DND-41 (cell line): ENCODE measurements at regions not wholly inside any gene's neighbourhood (a gene's known extent, or its start where the extent isn't known, plus 50 kb on each side); places are given as distances from the start of the nearest gene placed in this dataset.

Experiments
- ATAC-seq: fragments of 200-7000 bp; cut with Tn5 transposase; 3 replicates; pipeline ENCODE4 v1.9.1; 2021; ENCODE audit warnings: low read depth; ENCODE audit not compliant: insufficient read depth
- DNase-seq: peaks from one replicate; pipeline ENCODE4 v3.0.0-alpha.2; 2020
- H2AFZ ChIP-seq: 2 replicates; pipeline ENCODE4 v1.6.0; 2012; ENCODE audit warnings: low read depth, low read length
- H3K27ac ChIP-seq: 2 replicates; pipeline ENCODE4 v1.5.1; 2012; ENCODE audit warnings: low read length, inconsistent platforms
- H3K27me3 ChIP-seq: fragments of 200-600 bp; sonication (generic); 2 replicates; pipeline ENCODE4 v1.6.0; 2012; ENCODE audit warnings: low read length, mild to moderate bottlenecking, inconsistent platforms; ENCODE audit not compliant: insufficient read depth, poor library complexity
- H3K36me3 ChIP-seq: 2 replicates; pipeline ENCODE4 v1.5.1; 2012; ENCODE audit warnings: low read length, inconsistent platforms; ENCODE audit not compliant: insufficient read depth
- H3K4me1 ChIP-seq: 2 replicates; pipeline ENCODE4 v1.5.1; 2012; ENCODE audit warnings: mild to moderate bottlenecking, low read length; ENCODE audit not compliant: insufficient read depth
- H3K4me2 ChIP-seq: 2 replicates; pipeline ENCODE4 v1.6.0; 2012; ENCODE audit warnings: mild to moderate bottlenecking, moderate library complexity, low read length, inconsistent platforms; ENCODE audit not compliant: insufficient read depth
- H3K4me3 ChIP-seq, 2 experiments: fragments of 200-600 bp in 1 of 2; shearing (Covaris generic) in 1 of 2; 2 replicates each; pipeline ENCODE4 v1.5.1; 2012 to 2016; ENCODE audit warnings: inconsistent platforms in 2 of 2, low read length in 2 of 2, mild to moderate bottlenecking in 2 of 2, low read depth in 1 of 2, moderate library complexity in 1 of 2
- H3K79me2 ChIP-seq: 2 replicates; pipeline ENCODE4 v1.6.0; 2012; ENCODE audit warnings: low read length, inconsistent platforms; ENCODE audit not compliant: insufficient read depth
- H3K9ac ChIP-seq: 2 replicates; pipeline ENCODE4 v1.6.0; 2012; ENCODE audit warnings: low read depth, mild to moderate bottlenecking, inconsistent platforms, low read length, moderate library complexity
- H3K9me3 ChIP-seq: 2 replicates; pipeline ENCODE4 v1.5.1; 2012; ENCODE audit warnings: low read length, moderate library complexity, mild to moderate bottlenecking, inconsistent platforms; ENCODE audit not compliant: insufficient read depth, severe bottlenecking
- H4K20me1 ChIP-seq: 2 replicates; pipeline ENCODE4 v1.6.0; 2012; ENCODE audit warnings: low read length; ENCODE audit not compliant: insufficient read depth
- CTCF ChIP-seq: IDR thresholded peaks from 2 replicates; pipeline ENCODE4 v1.5.1; 2012; ENCODE audit warnings: borderline replicate concordance, low read length, moderate library complexity, mild to moderate bottlenecking; ENCODE audit not compliant: poor library complexity, severe bottlenecking; ENCODE audit errors: extremely low read depth
- EZH2 ChIP-seq: IDR thresholded peaks from 3 replicates; pipeline ENCODE4 v1.6.1; 2012; ENCODE audit warnings: borderline replicate concordance, low read depth, mild to moderate bottlenecking, moderate library complexity, low read length, inconsistent platforms; ENCODE audit not compliant: severe bottlenecking

- no peak for ATAC-seq
- DNase-seq, result no peak
- TF ChIP-seq CTCF (no peak), EZH2 (no peak)
Measured at GRCh38 chr9:129234491-129234890, 56.4 kb upstream of the IER5L start.

GRCh38 chr9:129232839-129233591 lies 55.0 kb upstream of the IER5L start:
- DNase-seq (no peak), ATAC-seq (no peak)
- Histone ChIP-seq H3K9me3 (no peaks in the 10 kb centered on the region), H3K27ac (no peak overlapping the region), H3K4me2 (no peak overlapping the region), H3K4me3 (no peak overlapping the region), H4K20me1 (no peaks in the 10 kb centered on the region; the same call in 1 of the 2 replicates), H3K4me1 (peaks cover 6% of the 10 kb centered on the region), H2AFZ (no peak overlapping the region), H3K9ac (no peak overlapping the region), H3K36me3 (no peaks in the 10 kb centered on the region), H3K27me3 (no peaks in the 10 kb centered on the region), H3K79me2 (no peaks in the 10 kb centered on the region)
- no peak for TF ChIP-seq EZH2
- no peak for TF ChIP-seq CTCF

More at GRCh38 chr9:129234491-129234890, 56.4 kb upstream of the IER5L start:
- no peaks in the 10 kb centered on the region for H3K79me2 ChIP-seq
- peaks cover 6% of the 10 kb centered on the region for H3K4me1 ChIP-seq
- H3K27me3 ChIP-seq, result no peaks in the 10 kb centered on the region
- no peak overlapping the region for H3K9ac ChIP-seq
- H3K4me2 ChIP-seq, result no peak overlapping the region
- no peak overlapping the region for H2AFZ ChIP-seq
- no peaks in the 10 kb centered on the region for H3K36me3 ChIP-seq
- no peaks in the 10 kb centered on the region; the same call in 1 of the 2 replicates for H4K20me1 ChIP-seq
- no peaks in the 10 kb centered on the region for H3K9me3 ChIP-seq
- no peak overlapping the region for H3K4me3 ChIP-seq
- H3K27ac ChIP-seq, result no peak overlapping the region

GRCh38 chr9:129231759-129232158 lies 53.7 kb upstream of the IER5L start:
- no peak for ATAC-seq
- Histone ChIP-seq H3K4me2 (no peak overlapping the region), H3K36me3 (no peaks in the 10 kb centered on the region), H3K4me1 (peaks cover 6% of the 10 kb centered on the region), H3K27me3 (no peaks in the 10 kb centered on the region), H2AFZ (no peak overlapping the region), H3K4me3 (no peak overlapping the region), H3K9ac (no peak overlapping the region), H3K79me2 (no peaks in the 10 kb centered on the region), H3K27ac (no peak overlapping the region), H4K20me1 (no peaks in the 10 kb centered on the region; the same call in 1 of the 2 replicates), H3K9me3 (no peaks in the 10 kb centered on the region)
- TF ChIP-seq CTCF (no peak), EZH2 (no peak)
- DNase-seq, result no peak
